HepG2 (cell line): ENCODE measurements at regions not wholly inside any gene's neighbourhood (a gene's known extent, or its start where the extent isn't known, plus 50 kb on each side); places are given as distances from the start of the nearest gene placed in this dataset.

ENCODE experiments used
- ATAC-seq: fragments of 200-7000 bp; cut with Tn5 transposase; 3 replicates; pipeline ENCODE4 v1.9.1; 2020; ENCODE audit warnings: mild to moderate bottlenecking, moderate library complexity
- BruUV-seq: library from RNA; stranded (reverse); fragments of 400-500 nt; replicated peaks from 2 replicates; lab custom pipeline; 2021; lab: Mats Ljungman, UMichigan
- CTCF ChIA-PET: fragments of 300-600 bp; formaldehyde crosslinking; extraction: SDS; loops from one replicate; lab custom pipeline; 2021; ENCODE audit warnings: low total read pairs, inconsistent platforms, low intra/inter-chr PET ratio; lab: Yijun Ruan, JAX
- POLR2A ChIA-PET: fragments of 350-600 bp; sonication (Branson Sonifier 250); formaldehyde crosslinking; loops from one replicate; lab custom pipeline; 2020; ENCODE audit warnings: antibody characterized with exemption, inconsistent platforms; lab: Yijun Ruan, JAX
- DNase-seq: peaks from one replicate; pipeline ENCODE4 v3.0.0-alpha.2; 2015; ENCODE audit warnings: low spot score
- FAIRE-seq: peaks from 3 replicates; lab custom pipeline; 2011; peaks lifted over from hg19 to GRCh38; lab: Jason Lieb, UNC
- H2AFZ ChIP-seq: one replicate; pipeline ENCODE4 v1.6.1; 2011; ENCODE audit warnings: low read length, inconsistent platforms
- H3K27ac ChIP-seq: fragments of 300-600 bp; 3 replicates; pipeline ENCODE4 v1.8.0; 2011; ENCODE audit warnings: mixed run types, mild to moderate bottlenecking, mixed read lengths, low read length, inconsistent platforms; ENCODE audit not compliant: insufficient read depth; ENCODE audit errors: extremely low read length
- H3K27me3 ChIP-seq, 2 experiments: fragments of 200-600 bp in 1 of 2; 2 replicates in 1 of 2; 3 replicates in 1 of 2; pipeline versions ENCODE4 v1.6.0 to v1.8.0; 2011; ENCODE audit warnings: low read length in 2 of 2, mild to moderate bottlenecking in 2 of 2, moderate library complexity in 2 of 2, inconsistent platforms in 1 of 2; ENCODE audit not compliant: insufficient read depth in 2 of 2, control insufficient read depth in 1 of 2
- H3K36me3 ChIP-seq, 2 experiments: fragments of 200-600 bp in 1 of 2; replicated peaks in 1 of 2; 2 replicates in 1 of 2; 3 replicates in 1 of 2; pipeline versions ENCODE4 v1.5.1 to v1.8.0; 2011; ENCODE audit warnings: low read length in 2 of 2, inconsistent platforms in 1 of 2; ENCODE audit not compliant: insufficient read depth in 2 of 2, control insufficient read depth in 1 of 2
- H3K4me1 ChIP-seq: 2 replicates; pipeline ENCODE4 v1.5.1; 2012; ENCODE audit warnings: low read length, inconsistent platforms; ENCODE audit not compliant: insufficient read depth
- H3K4me2 ChIP-seq: 2 replicates; pipeline ENCODE4 v1.6.0; 2011; ENCODE audit warnings: low read depth, low read length, inconsistent platforms
- H3K4me3 ChIP-seq, 3 experiments: fragments of 200-600 bp in 1 of 3; sonication (generic), shearing (Covaris generic) in 1 of 3; replicated peaks in 1 of 3; 2 replicates each; pipeline ENCODE4 v1.5.1; 2011 to 2016; ENCODE audit warnings: low read length in 3 of 3, inconsistent platforms in 2 of 3, low read depth in 2 of 3, mild to moderate bottlenecking in 2 of 3, control low read depth in 1 of 3, mixed read lengths in 1 of 3; ENCODE audit not compliant: insufficient read depth in 1 of 3
- H3K79me2 ChIP-seq: one replicate; pipeline ENCODE4 v1.6.1; 2011; ENCODE audit warnings: low read length, inconsistent platforms; ENCODE audit not compliant: insufficient read depth
- H3K9ac ChIP-seq: 2 replicates; pipeline ENCODE4 v1.6.0; 2011; ENCODE audit warnings: mild to moderate bottlenecking, low read depth, low read length, inconsistent platforms; ENCODE audit not compliant: insufficient read depth
- H3K9me3 ChIP-seq: 2 replicates; pipeline ENCODE4 v1.5.1; 2012; ENCODE audit warnings: mild to moderate bottlenecking, low read length
- H4K20me1 ChIP-seq: 2 replicates; pipeline ENCODE4 v1.6.0; 2011; ENCODE audit warnings: inconsistent platforms, mild to moderate bottlenecking, low read length, moderate library complexity; ENCODE audit not compliant: insufficient read depth
- ATAD3A ChIP-seq: sonication (generic); formaldehyde crosslinking; IDR thresholded peaks from 2 replicates; pipeline ENCODE4 v1.4.0; 2020; ENCODE audit warnings: missing genetic modification reagents
- HOXA9 ChIP-seq: sonication (generic); formaldehyde crosslinking; IDR thresholded peaks from 2 replicates; pipeline ENCODE4 v1.8.1; 2022; ENCODE audit warnings: missing genetic modification reagents, mild to moderate bottlenecking, moderate library complexity, borderline replicate concordance
- NR2F2 ChIP-seq: IDR thresholded peaks from 2 replicates; pipeline ENCODE4 v1.6.1; 2012; ENCODE audit warnings: low read depth, inconsistent platforms, borderline replicate concordance
- PAF1 ChIP-seq: IDR thresholded peaks from 2 replicates; pipeline ENCODE4 v1.6.1; 2016; ENCODE audit warnings: missing genetic modification reagents, missing compliant biosample characterization
- PPARG ChIP-seq: conservative IDR thresholded peaks from 2 replicates; pipeline ENCODE4 v1.6.1; 2016; ENCODE audit warnings: missing biosample characterization, missing genetic modification reagents
- RFX3 ChIP-seq: IDR thresholded peaks from 2 replicates; pipeline ENCODE4 v1.6.1; 2016; ENCODE audit warnings: missing biosample characterization, missing genetic modification reagents
- RNF2 ChIP-seq: fragments of 450-650 bp; conservative IDR thresholded peaks from 2 replicates; pipeline ENCODE4 v1.6.1; 2016; ENCODE audit warnings: low read depth
- ZBTB20 ChIP-seq: sonication (generic); formaldehyde crosslinking; IDR thresholded peaks from 2 replicates; pipeline ENCODE4 v1.8.1; 2023; ENCODE audit warnings: missing genetic modification reagents, low read depth, mild to moderate bottlenecking, borderline replicate concordance
- ZBTB3 ChIP-seq: sonication (generic); formaldehyde crosslinking; IDR thresholded peaks from 2 replicates; pipeline ENCODE4 v1.4.0; 2020; ENCODE audit warnings: low read depth, mild to moderate bottlenecking, moderate library complexity, missing genetic modification reagents, borderline replicate concordance
- ZNF138 ChIP-seq: sonication (generic); formaldehyde crosslinking; IDR thresholded peaks from 2 replicates; pipeline ENCODE4 v1.5.0; 2020; ENCODE audit warnings: mild to moderate bottlenecking, low read depth, missing genetic modification reagents
- ZNF232 ChIP-seq: sonication (generic); formaldehyde crosslinking; IDR thresholded peaks from 2 replicates; pipeline ENCODE4 v1.4.0; 2020; ENCODE audit warnings: missing genetic modification reagents, borderline replicate concordance
- ZNF256 ChIP-seq: sonication (generic); formaldehyde crosslinking; conservative IDR thresholded peaks from 2 replicates; pipeline ENCODE4 v1.4.0; 2020; ENCODE audit warnings: missing genetic modification reagents
- ZNF333 ChIP-seq: sonication (generic); formaldehyde crosslinking; IDR thresholded peaks from 2 replicates; pipeline ENCODE4 v1.4.0; 2020; ENCODE audit warnings: mild to moderate bottlenecking, missing genetic modification reagents, borderline replicate concordance
- ZNF746 ChIP-seq: sonication (generic); formaldehyde crosslinking; IDR thresholded peaks from 2 replicates; pipeline ENCODE4 v1.8.0; 2022; ENCODE audit warnings: mild to moderate bottlenecking, missing genetic modification reagents
- ZNF790 ChIP-seq: sonication (generic); formaldehyde crosslinking; IDR thresholded peaks from 2 replicates; pipeline ENCODE4 v1.8.0; 2022; ENCODE audit warnings: missing genetic modification reagents, mild to moderate bottlenecking, borderline replicate concordance
- ZSCAN20 ChIP-seq: sonication (generic); formaldehyde crosslinking; IDR thresholded peaks from 2 replicates; pipeline ENCODE4 v1.4.0; 2020; ENCODE audit warnings: missing genetic modification reagents, mild to moderate bottlenecking, borderline replicate concordance
- WGBS: methylation state at CpG from one replicate; pipeline ENCODE4 v1.1.6; 2017; ENCODE audit warnings: low lambda C conversion rate; 5-methylcytosine and 5-hydroxymethylcytosine counted together
- in situ Hi-C: cut with HindIII; loops from 2 replicates; pipeline ENCODE4 v1.10.0; 2017; ENCODE audit warnings: low pct_unique_long_range_greater_than_20kb; ENCODE audit not compliant: extremely low pct_ligation_motif_present
- intact Hi-C: fragments of 100-400 bp; cut with micrococcal nuclease; formaldehyde crosslinking; loops from one replicate; pipeline ENCODE4 v1.10.0; 2022; ENCODE audit not compliant: unreplicated experiment
- TF ChIP-seq, protein P1 (sequence below): sonication (generic); formaldehyde crosslinking; IDR thresholded peaks from 2 replicates; pipeline ENCODE4 v1.4.0; 2020; ENCODE audit warnings: missing genetic modification reagents, borderline replicate concordance

DNA sequence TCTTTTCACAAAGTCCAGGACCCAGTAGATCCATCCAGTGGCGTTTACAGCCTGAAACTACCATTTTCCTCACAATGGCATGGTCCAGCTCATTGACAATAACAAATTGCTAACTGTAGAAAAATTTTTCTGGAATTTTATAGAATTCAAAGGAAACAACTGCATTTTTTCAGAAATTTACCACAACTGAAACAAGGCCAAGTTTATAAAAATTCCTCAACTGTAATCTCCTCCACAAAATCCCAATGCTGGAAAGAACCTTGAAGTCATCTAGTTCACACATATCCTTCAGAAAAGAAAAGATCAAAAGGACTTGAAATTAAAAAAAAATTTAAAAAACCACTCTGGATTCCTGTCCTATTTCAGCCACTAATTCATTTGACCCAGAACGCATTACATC is 226.0 kb upstream of the CTAGE1 start:
- WGBS: 26% methylated on average over 2 of the region's 2 CpGs
- Histone ChIP-seq H3K36me3 (no peaks in the 10 kb centered on the region), H3K27ac (no peak overlapping the region), H4K20me1 (no peaks in the 10 kb centered on the region), H3K9me3 (no peaks in the 10 kb centered on the region), H3K9ac (no peak overlapping the region), H3K4me3 (no peak overlapping the region), H3K79me2 (no peaks in the 10 kb centered on the region), H2AFZ (no peak overlapping the region), H3K4me2 (no peak overlapping the region), H3K27me3 (no peaks in the 10 kb centered on the region), H3K4me1 (peaks cover 9% of the 10 kb centered on the region)
- ChIA-PET POLR2A (no interaction called here), CTCF (no interaction called here)
- FAIRE-seq (no peak), ATAC-seq (no peak), DNase-seq (no peak)
- in situ Hi-C loops: no loop called here
- intact Hi-C loops: no loop called here
- no peak for TF ChIP-seq PPARG
- no peak for TF ChIP-seq RNF2
- no peak for TF ChIP-seq ZBTB3 (CRISPR knock-in tag)
- no peak for TF ChIP-seq ZNF232 (CRISPR knock-in tag)
- no peak for TF ChIP-seq ZBTB20 (CRISPR knock-in tag)
- no peak for TF ChIP-seq ZNF256 (CRISPR knock-in tag)
- no peak for TF ChIP-seq ZSCAN20
- TF ChIP-seq ATAD3A (CRISPR knock-in tag): no peak
- no peak for TF ChIP-seq NR2F2
- TF ChIP-seq ZNF790 (CRISPR knock-in tag): no peak
- TF ChIP-seq PAF1 (CRISPR knock-in tag): no peak
- TF ChIP-seq ZNF746 (CRISPR knock-in tag): no peak
- no peak for TF ChIP-seq ZNF333 (CRISPR knock-in tag)
- TF ChIP-seq ZNF138 (CRISPR knock-in tag): no peak
- TF ChIP-seq RFX3 (CRISPR knock-in tag): no peak
- TF ChIP-seq, protein P1, sequence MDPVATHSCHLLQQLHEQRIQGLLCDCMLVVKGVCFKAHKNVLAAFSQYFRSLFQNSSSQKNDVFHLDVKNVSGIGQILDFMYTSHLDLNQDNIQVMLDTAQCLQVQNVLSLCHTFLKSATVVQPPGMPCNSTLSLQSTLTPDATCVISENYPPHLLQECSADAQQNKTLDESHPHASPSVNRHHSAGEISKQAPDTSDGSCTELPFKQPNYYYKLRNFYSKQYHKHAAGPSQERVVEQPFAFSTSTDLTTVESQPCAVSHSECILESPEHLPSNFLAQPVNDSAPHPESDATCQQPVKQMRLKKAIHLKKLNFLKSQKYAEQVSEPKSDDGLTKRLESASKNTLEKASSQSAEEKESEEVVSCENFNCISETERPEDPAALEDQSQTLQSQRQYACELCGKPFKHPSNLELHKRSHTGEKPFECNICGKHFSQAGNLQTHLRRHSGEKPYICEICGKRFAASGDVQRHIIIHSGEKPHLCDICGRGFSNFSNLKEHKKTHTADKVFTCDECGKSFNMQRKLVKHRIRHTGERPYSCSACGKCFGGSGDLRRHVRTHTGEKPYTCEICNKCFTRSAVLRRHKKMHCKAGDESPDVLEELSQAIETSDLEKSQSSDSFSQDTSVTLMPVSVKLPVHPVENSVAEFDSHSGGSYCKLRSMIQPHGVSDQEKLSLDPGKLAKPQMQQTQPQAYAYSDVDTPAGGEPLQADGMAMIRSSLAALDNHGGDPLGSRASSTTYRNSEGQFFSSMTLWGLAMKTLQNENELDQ: no peak
- TF ChIP-seq HOXA9 (CRISPR knock-in tag): no peak
- TF ChIP-seq, all 625 proteins: peak for 0
- no TSS peak for BruUV-seq
